GM04504 (cell line): ENCODE measurements at regions not wholly inside any gene's neighbourhood (a gene's known extent, or its start where the extent isn't known, plus 50 kb on each side); places are given as distances from the start of the nearest gene placed in this dataset.
"Not testable (repeated sequence)": the region's sequence is repeated elsewhere in the genome, so short reads cannot be mapped to it uniquely, and the experiment has no call there.

Experiments
- DNase-seq: peaks from one replicate; pipeline ENCODE4 v3.0.0-alpha.2; 2012; ENCODE audit warnings: low read depth

DNA sequence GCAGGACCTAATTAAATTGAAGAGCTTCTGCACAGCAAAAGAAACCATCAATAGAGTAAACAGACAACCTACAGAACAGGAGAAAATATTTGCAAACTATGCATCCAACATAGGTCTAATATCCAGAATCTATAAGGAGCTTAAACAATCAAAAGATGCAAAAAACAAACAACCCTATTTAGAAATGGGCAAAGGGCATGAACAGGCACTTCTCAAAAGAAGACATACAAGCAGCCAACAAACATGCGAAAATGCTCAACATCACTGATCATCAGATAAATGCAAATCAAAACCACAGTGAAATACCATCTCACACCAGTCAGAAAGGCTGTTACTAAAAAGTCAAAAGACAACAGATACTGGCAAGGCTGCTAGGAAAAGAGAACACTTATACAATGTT, 189.2 kb downstream of the CYP26B1 start:
- DNase-seq = not testable (repeated sequence)

- DNase-seq = no peak
These were observed 195.0 kb downstream of the CYP26B1 start for GRCh38 chr2:71952572-71953188.

DNA sequence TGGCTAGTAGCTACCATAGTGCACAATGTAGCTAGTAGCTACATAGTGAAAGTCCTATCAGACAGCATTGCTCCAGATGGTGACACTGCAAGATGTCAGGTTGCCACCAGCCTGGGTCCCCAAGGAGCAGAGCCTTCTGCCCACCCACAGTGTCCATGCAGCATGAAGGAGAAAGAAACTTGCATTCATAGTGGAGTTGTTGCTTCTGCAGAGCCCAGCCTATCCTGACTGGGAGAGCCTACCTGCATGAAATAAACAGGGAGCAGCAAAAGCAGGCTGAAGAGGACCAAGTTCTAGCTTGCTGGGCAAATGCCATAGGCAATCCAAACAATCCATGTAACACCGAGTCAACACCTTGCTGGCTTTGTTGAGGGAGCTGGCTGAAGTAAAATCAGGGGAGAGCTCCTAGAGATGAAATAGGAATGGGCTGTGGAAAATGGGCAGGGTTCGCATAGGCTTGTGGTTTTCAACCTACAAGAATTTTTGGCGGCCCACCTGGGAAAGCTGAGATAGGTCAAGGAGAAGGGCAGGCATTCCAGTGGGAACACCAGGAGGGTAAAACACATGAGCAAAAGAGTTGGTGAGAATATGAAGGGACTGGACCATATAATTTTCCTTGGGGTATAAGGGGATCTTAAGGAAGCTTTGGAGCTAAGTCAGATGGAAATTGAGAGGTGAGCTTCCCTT, 195.8 kb downstream of the CYP26B1 start:
- DNase-seq = no peak

DNA sequence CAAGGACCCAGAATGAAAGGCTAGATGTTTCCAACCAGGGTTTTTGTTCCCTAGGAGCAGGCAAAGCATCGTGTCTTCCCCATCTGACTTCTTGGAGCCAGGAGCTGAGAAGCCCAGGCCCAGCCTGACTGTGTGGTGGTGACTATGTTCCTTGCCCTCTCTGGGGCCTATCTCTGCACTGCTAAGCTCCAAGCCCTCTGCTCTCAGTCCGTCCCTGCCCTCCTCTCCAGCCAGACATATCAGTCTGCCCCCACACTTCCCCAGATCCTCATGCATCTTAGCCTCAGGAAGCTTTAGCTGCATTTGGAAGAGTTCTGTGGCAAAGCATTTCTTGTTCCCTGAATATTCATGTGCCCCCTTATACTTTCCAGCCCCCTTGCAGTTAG, 196.6 kb downstream of the CYP26B1 start:
- DNase-seq = no peak

- peak; percentile 67 for DNase-seq
These were observed 197.2 kb downstream of the CYP26B1 start for GRCh38 chr2:71950256-71951082.

DNA sequence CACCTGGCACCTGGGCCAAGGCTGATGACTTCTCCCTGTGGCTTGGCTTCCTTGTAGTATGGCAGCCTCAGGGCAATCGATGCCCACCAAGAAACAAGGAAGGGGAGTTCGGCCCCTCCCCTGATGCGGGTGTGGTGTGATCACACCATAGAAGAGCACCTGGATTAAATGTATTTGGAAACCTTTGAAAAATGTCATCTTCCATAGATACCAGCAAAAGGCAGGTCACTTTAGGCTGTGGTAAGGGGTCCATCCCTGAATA, 198.2 kb downstream of the CYP26B1 start:
- no peak for DNase-seq

DNA sequence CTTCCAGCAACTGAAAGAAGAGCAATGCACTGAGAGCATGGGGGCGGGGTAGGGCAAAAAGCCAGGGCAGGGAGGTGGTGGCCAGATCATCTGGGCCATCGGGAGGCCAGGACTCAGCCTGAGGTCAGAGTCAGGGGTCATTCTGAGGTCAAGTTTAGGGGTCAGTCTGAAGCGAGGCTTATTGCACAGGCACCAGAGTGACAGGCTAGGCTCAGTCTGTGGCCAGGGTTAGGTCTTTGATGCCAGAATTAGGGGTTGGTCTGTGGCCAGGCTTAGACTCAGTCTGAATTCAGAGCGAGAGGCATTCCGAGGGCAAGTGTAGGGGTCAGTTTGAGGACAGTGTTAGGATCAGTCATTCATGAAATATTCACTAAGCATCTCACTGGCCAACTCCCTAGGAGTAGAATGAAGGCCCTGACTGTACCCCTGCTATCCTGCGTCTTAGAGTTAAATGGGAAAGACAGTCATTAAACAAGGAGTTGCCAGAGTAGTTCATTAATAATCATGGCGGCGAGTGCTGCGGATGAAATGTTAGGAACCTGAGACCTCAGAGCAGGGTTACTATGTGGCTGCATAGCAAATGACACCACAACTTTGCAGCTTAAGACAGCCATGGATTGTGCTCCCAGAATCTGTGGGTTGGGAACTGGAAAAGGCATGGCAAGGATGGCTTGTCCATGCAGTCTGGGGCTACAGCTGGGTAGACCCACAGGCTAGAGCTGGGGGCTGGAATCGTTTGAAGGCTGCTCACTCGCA, 198.7 kb downstream of the CYP26B1 start:
- peak; percentile 90 for DNase-seq

- no peak for DNase-seq
These were observed 199.9 kb downstream of the CYP26B1 start for GRCh38 chr2:71947809-71948208.

- no peak for DNase-seq
These were observed 202.1 kb downstream of the CYP26B1 start for GRCh38 chr2:71945603-71945959.

DNA sequence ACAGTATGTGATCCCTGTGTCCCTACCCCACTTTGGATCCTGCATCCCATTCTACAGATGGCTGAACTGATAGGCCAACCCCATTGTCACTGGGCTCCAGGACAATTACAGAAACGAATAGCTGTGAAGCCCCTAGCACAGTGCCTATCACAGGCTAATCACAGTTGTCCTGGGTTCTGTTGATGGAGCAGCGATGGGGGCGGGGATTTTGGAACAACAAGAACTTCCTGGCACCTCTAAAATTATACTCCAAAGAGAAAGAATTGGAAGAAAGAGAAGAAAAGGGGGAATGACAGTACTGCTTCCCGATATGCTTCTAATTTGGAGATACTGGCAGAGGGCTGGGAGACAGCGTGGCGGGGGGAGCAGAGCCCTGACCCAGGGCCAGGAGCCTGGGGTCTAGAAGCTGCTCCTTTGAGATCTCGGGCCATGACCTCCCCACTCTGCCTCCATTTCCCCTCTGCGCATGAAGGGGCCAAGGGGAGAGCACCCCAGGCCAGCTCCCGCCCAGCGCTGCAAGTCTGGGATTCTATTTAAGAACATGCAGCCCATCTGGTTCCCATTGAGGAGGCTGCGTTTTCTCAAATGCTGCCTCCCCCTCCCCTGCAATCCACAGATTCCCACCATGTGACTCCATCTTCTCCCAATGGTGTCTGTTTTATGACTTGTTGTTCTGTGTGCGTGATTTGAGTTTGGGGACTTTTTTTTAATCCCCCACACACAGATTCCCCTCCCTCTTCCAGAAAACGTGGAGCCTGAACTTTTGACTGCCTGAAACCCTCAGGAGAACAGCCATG, 202.7 kb downstream of the CYP26B1 start:
- DNase-seq = no peak

- DNase-seq = no peak
These were observed 203.5 kb downstream of the CYP26B1 start for GRCh38 chr2:71944183-71944550.

- DNase-seq = no peak
These were observed 204.2 kb downstream of the CYP26B1 start for GRCh38 chr2:71943238-71944182.

GRCh38 chr2:71941726-71942525, 205.7 kb downstream of the CYP26B1 start:
- no peak for DNase-seq

GRCh38 chr2:71940695-71941094, 207.0 kb downstream of the CYP26B1 start:
- peak; percentile 57 for DNase-seq

- DNase-seq = no peak
These were observed 207.8 kb downstream of the CYP26B1 start for GRCh38 chr2:71939588-71940535.

- no peak for DNase-seq
These were observed 208.7 kb downstream of the CYP26B1 start for GRCh38 chr2:71938659-71939587.

- no peak for DNase-seq
These were observed 209.6 kb downstream of the CYP26B1 start for GRCh38 chr2:71938108-71938507.

DNA sequence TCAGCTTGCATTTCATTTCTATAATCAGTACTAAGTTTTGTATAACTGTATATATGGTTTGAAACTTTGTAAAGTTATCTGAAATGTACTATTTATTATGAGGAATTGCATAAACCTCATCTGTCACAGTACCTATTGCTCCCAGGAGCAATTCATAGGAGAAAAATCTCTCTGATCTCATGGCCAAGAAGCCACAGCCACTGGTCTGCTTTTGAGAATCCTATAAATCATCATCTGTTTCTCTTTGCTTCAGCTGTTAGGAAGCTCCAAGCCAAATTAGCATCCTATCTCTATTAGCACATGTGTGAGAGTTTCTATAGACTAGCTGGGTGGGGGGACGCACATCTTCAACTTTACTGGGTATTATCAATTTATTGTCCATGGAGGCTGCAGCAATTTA, 210.3 kb downstream of the CYP26B1 start:
- DNase-seq = no peak
